Upper lobe of left lung (tissue), 4 donors: ENCODE measurements at regions not wholly inside any gene's neighbourhood (a gene's known extent, or its start where the extent isn't known, plus 50 kb on each side); places are given as distances from the start of the nearest gene placed in this dataset.

Experiments used
- EP300 ChIP-seq, 4 donors: sonication (generic); formaldehyde crosslinking; IDR thresholded peaks; one replicate each; pipeline ENCODE4 v1.5.1; 2017; ENCODE audit warnings: antibody characterized with exemption in 4 of 4, control low read depth in 2 of 4
- POLR2A ChIP-seq, 4 donors: fragments of 450-650 bp; IDR thresholded peaks; one replicate each; pipeline ENCODE4 v1.5.1; 2016 to 2017; ENCODE audit warnings: antibody characterized with exemption in 4 of 4, mild to moderate bottlenecking in 2 of 4
- POLR2AphosphoS5 ChIP-seq, 2 donors: sonication (generic); formaldehyde crosslinking; IDR thresholded peaks; one replicate each; pipeline ENCODE4 v1.5.1; 2017; ENCODE audit warnings: antibody characterized with exemption in 2 of 2
- TF ChIP-seq, protein P1 (sequence below), 6 experiments: fragments of 450-650 bp in 4 of 6; fragments of 200-600 bp in 2 of 6; sonication (generic) in 2 of 6; IDR thresholded peaks; one replicate each; pipeline ENCODE4 v1.5.1; 2016 to 2019; ENCODE audit warnings: antibody characterized with exemption in 6 of 6

GRCh38 chr2:128654408-128654807, 335.7 kb upstream of the HS6ST1 start:
- TF ChIP-seq POLR2A (IDR thresholded peaks at IDR 0.05) (no peak), POLR2AphosphoS5 (IDR thresholded peaks at IDR 0.05) (no peak), EP300 (IDR thresholded peaks at IDR 0.05) (no peak)
- TF ChIP-seq, protein P1, sequence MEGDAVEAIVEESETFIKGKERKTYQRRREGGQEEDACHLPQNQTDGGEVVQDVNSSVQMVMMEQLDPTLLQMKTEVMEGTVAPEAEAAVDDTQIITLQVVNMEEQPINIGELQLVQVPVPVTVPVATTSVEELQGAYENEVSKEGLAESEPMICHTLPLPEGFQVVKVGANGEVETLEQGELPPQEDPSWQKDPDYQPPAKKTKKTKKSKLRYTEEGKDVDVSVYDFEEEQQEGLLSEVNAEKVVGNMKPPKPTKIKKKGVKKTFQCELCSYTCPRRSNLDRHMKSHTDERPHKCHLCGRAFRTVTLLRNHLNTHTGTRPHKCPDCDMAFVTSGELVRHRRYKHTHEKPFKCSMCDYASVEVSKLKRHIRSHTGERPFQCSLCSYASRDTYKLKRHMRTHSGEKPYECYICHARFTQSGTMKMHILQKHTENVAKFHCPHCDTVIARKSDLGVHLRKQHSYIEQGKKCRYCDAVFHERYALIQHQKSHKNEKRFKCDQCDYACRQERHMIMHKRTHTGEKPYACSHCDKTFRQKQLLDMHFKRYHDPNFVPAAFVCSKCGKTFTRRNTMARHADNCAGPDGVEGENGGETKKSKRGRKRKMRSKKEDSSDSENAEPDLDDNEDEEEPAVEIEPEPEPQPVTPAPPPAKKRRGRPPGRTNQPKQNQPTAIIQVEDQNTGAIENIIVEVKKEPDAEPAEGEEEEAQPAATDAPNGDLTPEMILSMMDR (IDR thresholded peaks at IDR 0.05) = no peak
